ENCODE measurements at regions not wholly inside any gene's neighbourhood (a gene's known extent, or its start where the extent isn't known, plus 50 kb on each side); places are given as distances from the start of the nearest gene placed in this dataset.
A peak's percentile ranks its signal among the peaks of the same experiment; 100 is the strongest.

DNA sequence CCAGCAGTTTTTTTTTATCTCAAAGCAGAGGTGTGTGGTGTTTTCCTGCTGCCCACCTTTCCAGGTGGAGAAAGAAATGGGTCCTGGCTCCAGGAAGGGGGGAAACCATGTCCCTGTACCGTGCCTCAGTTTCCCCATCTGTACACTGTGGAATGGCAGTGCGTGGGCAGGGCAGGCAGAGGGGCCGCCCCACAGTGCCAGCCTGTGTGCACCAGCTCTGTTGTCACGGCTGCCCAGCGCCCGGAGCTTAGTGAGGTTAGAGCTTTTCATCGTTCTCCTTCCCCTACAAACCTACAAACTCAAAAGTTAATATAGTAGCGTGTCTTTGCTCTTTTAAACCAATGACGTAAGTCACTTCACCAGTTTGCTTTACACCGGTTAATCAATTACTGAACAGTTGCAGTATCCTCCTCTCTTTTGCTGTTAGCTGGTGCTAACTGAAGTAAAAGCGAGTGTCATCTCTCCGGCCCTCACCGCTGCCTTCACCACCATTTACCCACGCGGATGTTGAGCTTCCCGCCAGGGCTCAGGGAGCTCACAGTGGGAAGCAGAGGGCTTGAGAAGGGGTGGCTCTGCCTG lies 114.8 kb upstream of the ADRA2C start:
- Histone ChIP-seq H3K9me3 (ENCODE audit: low read length) (no peaks in the 10 kb centered on the region), H4K20me1 (ENCODE audit: insufficient read depth, low read length) (0 out of 2 replicates have a peak, but pooled peaks cover 2% of the 10 kb centered on the region), H3K4me2 (ENCODE audit: low read depth, low read length) (peak overlapping the region; percentile 16; the same call in 1 of the 2 replicates), H2AFZ (ENCODE audit: low read length) (no peak overlapping the region), H3K36me3 (replicated peaks in 1 of 2; ENCODE audit: control insufficient read depth in 1 of 2, insufficient read depth in 2 of 2, low read length in 2 of 2) (no peaks in the 10 kb centered on the region), H3K9ac (ENCODE audit: insufficient read depth, low read depth, low read length) (no peak overlapping the region), H3K4me3 (replicated peaks in 1 of 3; ENCODE audit: insufficient read depth in 1 of 3, low read depth in 2 of 3, low read length in 3 of 3) (no peak overlapping the region; a peak in 1 of 6 replicates), H3K4me1 (ENCODE audit: insufficient read depth, low read length) (peaks cover 15% of the 10 kb centered on the region), H3K27ac (ENCODE audit: extremely low read length, insufficient read depth, low read length) (no peak overlapping the region), H3K27me3 (ENCODE audit: control insufficient read depth in 1 of 2, insufficient read depth in 2 of 2, low read length in 2 of 2) (peaks cover 5 to 79% of the 10 kb centered on the region in 2 experiments; a peak in 4 of 5 replicates), H3K79me2 (ENCODE audit: insufficient read depth, low read length) (no peaks in the 10 kb centered on the region)
- TF ChIP-seq ZNF367 (CRISPR knock-in tag; IDR thresholded peaks at IDR 0.05; ENCODE audit: borderline replicate concordance) = no peak
- TF ChIP-seq, protein P1, sequence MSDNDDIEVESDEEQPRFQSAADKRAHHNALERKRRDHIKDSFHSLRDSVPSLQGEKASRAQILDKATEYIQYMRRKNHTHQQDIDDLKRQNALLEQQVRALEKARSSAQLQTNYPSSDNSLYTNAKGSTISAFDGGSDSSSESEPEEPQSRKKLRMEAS (IDR thresholded peaks at IDR 0.05) = no peak
- peak; percentile 61 for TF ChIP-seq CREB1 (IDR thresholded peaks at IDR 0.05)
- no peak for TF ChIP-seq CREB1 (CRISPR knock-in tag; IDR thresholded peaks at IDR 0.05)
- TF ChIP-seq POLR2AphosphoS5 (IDR thresholded peaks at IDR 0.05; ENCODE audit: low read depth, low read length) = no peak
- peak; percentile 77 for TF ChIP-seq ATF7 (IDR thresholded peaks at IDR 0.05)
- no peak for TF ChIP-seq ATF7 (CRISPR knock-in tag; IDR thresholded peaks at IDR 0.05)
- in situ Hi-C loops (cut with HindIII; ENCODE audit: extremely low pct_ligation_motif_present, low pct_unique_long_range_greater_than_20kb) = no loop called here
- CTCF ChIA-PET (ENCODE audit: low intra/inter-chr PET ratio, low total read pairs) = no interaction called here
- POLR2A ChIA-PET = interaction anchor here (0.6 kb wide), 1 partner anchor 152 kb away, joined by 3 read pairs; no protein-coding TSS in a partner anchor
- 20% methylated on average over 12 of the region's 16 CpGs for WGBS (ENCODE audit: low lambda C conversion rate)
- FAIRE-seq (no peak), ATAC-seq (peak; percentile 61), DNase-seq (ENCODE audit: low spot score) (peak; percentile 9)
- no TSS peak for BruUV-seq (replicated peaks)
- intact Hi-C loops (cut with micrococcal nuclease; ENCODE audit: unreplicated experiment) = no loop called here

GRCh38 chr4:3649491-3649890 lies 116.7 kb upstream of the ADRA2C start:
- in situ Hi-C loops (cut with HindIII; ENCODE audit: extremely low pct_ligation_motif_present, low pct_unique_long_range_greater_than_20kb) = no loop called here
- no peak for DNase-seq (ENCODE audit: low spot score)
- TF ChIP-seq IRF1 (CRISPR knock-in tag; IDR thresholded peaks at IDR 0.05; ENCODE audit: low read depth) = no peak
- TF ChIP-seq ZNF12 (CRISPR knock-in tag; IDR thresholded peaks at IDR 0.05) = no peak
- TF ChIP-seq GATAD1 (CRISPR knock-in tag; IDR thresholded peaks at IDR 0.05) = no peak
- TF ChIP-seq, protein P2, sequence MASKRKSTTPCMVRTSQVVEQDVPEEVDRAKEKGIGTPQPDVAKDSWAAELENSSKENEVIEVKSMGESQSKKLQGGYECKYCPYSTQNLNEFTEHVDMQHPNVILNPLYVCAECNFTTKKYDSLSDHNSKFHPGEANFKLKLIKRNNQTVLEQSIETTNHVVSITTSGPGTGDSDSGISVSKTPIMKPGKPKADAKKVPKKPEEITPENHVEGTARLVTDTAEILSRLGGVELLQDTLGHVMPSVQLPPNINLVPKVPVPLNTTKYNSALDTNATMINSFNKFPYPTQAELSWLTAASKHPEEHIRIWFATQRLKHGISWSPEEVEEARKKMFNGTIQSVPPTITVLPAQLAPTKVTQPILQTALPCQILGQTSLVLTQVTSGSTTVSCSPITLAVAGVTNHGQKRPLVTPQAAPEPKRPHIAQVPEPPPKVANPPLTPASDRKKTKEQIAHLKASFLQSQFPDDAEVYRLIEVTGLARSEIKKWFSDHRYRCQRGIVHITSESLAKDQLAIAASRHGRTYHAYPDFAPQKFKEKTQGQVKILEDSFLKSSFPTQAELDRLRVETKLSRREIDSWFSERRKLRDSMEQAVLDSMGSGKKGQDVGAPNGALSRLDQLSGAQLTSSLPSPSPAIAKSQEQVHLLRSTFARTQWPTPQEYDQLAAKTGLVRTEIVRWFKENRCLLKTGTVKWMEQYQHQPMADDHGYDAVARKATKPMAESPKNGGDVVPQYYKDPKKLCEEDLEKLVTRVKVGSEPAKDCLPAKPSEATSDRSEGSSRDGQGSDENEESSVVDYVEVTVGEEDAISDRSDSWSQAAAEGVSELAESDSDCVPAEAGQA (IDR thresholded peaks at IDR 0.05; ENCODE audit: low read depth) = no peak
- TF ChIP-seq, protein P2 (CRISPR knock-in tag; IDR thresholded peaks at IDR 0.05; ENCODE audit: borderline replicate concordance) = no peak
- no peak for TF ChIP-seq ZNF326 (CRISPR knock-in tag; IDR thresholded peaks at IDR 0.05; ENCODE audit: borderline replicate concordance)
- TF ChIP-seq MATR3 (CRISPR knock-in tag; IDR thresholded peaks at IDR 0.05) = no peak

More at GRCh38 chr4:3649491-3649890, 116.7 kb upstream of the ADRA2C start:
- Histone ChIP-seq H3K79me2 (ENCODE audit: insufficient read depth, low read length) (no peaks in the 10 kb centered on the region), H2AFZ (ENCODE audit: low read length) (no peak overlapping the region), H3K27ac (ENCODE audit: extremely low read length, insufficient read depth, low read length) (no peak overlapping the region), H3K4me1 (ENCODE audit: insufficient read depth, low read length) (peaks cover 15% of the 10 kb centered on the region), H3K9ac (ENCODE audit: insufficient read depth, low read depth, low read length) (no peak overlapping the region), H3K4me3 (replicated peaks in 1 of 3; ENCODE audit: insufficient read depth in 1 of 3, low read depth in 2 of 3, low read length in 3 of 3) (no peak overlapping the region), H3K27me3 (ENCODE audit: control insufficient read depth in 1 of 2, insufficient read depth in 2 of 2, low read length in 2 of 2) (peaks cover 3 to 82% of the 10 kb centered on the region in 2 experiments; a peak in 3 of 5 replicates), H3K4me2 (ENCODE audit: low read depth, low read length) (no peak overlapping the region), H4K20me1 (ENCODE audit: insufficient read depth, low read length) (no peaks in the 10 kb centered on the region; the same call in 1 of the 2 replicates), H3K36me3 (replicated peaks in 1 of 2; ENCODE audit: control insufficient read depth in 1 of 2, insufficient read depth in 2 of 2, low read length in 2 of 2) (no peaks in the 10 kb centered on the region), H3K9me3 (ENCODE audit: low read length) (no peaks in the 10 kb centered on the region)
- no TSS peak for BruUV-seq (replicated peaks)
- ChIA-PET POLR2A (no interaction called here), CTCF (ENCODE audit: low intra/inter-chr PET ratio, low total read pairs) (no interaction called here)
- intact Hi-C loops (cut with micrococcal nuclease; ENCODE audit: unreplicated experiment) = no loop called here
- ATAC-seq = no peak
- FAIRE-seq = no peak
- WGBS (ENCODE audit: low lambda C conversion rate) = 70% methylated on average over 16 of the region's 16 CpGs
